KOPT-K1 (cell line): ENCODE measurements at regions not wholly inside any gene's neighbourhood (a gene's known extent, or its start where the extent isn't known, plus 50 kb on each side); places are given as distances from the start of the nearest gene placed in this dataset.

Source experiments
- H3K27ac ChIP-seq: fragments of 200-600 bp; sonication (generic); 2 replicates; pipeline ENCODE4 v1.5.1; 2016; ENCODE audit warnings: antibody characterized with exemption, mild to moderate bottlenecking, low read depth, low read length; ENCODE audit not compliant: poor library complexity, severe bottlenecking
- H3K36me3 ChIP-seq: fragments of 200-600 bp; sonication (generic); 2 replicates; pipeline ENCODE4 v1.5.1; 2017; ENCODE audit warnings: antibody characterized with exemption, mild to moderate bottlenecking, low read length, moderate library complexity; ENCODE audit not compliant: insufficient read depth
- H3K9me3 ChIP-seq: fragments of 200-600 bp; sonication (generic); 2 replicates; pipeline ENCODE4 v1.5.1; 2017; ENCODE audit warnings: antibody characterized with exemption, low read length, mild to moderate bottlenecking; ENCODE audit not compliant: insufficient read depth, poor library complexity, severe bottlenecking

DNA sequence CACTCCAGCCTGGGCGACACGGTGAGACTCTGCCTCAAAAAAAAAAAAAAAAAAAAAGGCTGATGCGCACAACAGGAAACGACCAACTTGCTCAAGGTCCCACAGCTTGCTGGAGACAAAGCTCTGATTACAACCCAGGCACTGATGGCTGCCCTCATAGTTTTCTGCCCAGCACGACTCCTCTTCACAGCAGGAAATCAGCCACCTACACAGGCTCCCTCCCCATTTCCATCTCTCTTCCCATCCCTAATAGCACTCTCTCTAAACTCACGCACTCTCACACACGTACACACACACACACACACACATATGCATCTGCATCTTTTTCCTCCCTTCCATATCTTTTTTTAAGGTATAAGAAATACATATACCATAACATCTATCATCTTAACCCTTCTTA lies 153.5 kb upstream of the SOD1 start:
- no peak overlapping the region for H3K27ac ChIP-seq
- no peaks in the 10 kb centered on the region for H3K36me3 ChIP-seq
- H3K9me3 ChIP-seq, result no peaks in the 10 kb centered on the region

DNA sequence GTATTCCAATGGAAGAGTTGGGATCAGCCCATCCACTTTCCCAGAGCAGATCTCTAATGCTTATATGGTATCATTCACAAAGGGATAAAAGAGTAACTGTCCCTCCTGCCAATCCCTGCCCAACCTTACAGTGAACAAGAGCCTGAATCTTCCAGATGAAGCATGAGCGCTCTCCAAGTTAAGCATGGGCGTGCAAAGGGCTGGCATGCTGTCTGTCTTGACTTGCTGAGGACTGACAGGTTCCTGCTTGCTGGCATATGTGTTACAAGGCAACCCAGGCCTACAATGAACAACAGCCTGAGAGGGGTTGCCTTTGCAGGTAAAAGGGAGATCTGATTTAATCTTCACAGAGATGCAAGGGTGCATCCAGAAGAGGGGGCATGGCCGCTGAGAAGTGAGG lies 155.6 kb upstream of the SOD1 start:
- Histone ChIP-seq H3K9me3 (no peaks in the 10 kb centered on the region), H3K36me3 (no peaks in the 10 kb centered on the region), H3K27ac (no peak overlapping the region)

DNA sequence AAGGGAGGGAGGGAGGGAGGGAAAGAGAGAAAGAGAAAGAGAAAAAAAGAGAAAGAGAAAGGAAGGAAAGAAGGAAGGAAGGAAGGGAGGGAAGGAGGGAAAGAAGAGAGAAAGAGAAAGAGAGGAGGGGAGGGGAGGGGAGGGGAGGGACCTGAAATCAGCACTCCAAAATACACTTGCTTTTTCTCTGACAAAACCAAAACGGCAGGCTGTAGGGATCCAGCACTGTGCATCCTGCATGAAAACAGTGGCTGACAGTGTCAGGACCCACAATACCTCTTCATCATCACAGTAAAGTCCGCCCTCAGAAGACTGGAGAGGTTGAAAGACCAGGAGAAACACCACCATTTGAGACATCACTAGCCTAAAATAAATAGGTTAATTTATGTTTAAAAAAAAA lies 156.0 kb upstream of the SOD1 start:
- Histone ChIP-seq H3K27ac (no peak overlapping the region), H3K9me3 (no peaks in the 10 kb centered on the region), H3K36me3 (no peaks in the 10 kb centered on the region)

DNA sequence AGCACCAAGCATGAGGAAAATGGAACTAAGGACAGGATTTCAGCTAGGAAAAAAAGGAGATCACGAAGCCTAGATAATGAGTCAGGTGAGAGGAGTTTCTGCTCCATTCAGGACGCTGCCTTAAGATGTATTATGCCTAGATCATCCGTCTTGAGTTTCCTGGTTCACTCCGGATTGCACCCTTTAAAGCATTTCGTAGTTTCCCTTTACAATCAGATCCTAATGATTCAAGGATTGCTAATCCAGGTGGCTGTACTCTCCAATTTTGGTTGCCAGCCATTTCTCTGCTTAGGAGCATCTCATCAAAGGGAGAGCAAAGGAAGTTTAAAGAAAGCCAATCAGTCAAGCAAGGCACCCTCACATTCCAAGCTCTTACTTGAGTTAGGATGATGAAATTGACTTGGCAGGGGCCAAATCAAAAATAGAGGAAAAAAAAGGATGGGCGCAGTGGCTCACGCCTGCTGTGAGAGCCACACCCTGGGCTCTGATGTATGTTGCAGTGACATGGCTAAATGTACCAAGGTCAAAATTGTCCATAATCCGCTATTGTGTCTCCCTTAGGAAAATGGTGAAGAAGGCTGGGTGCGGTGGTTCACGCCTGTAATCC lies 156.9 kb upstream of the SOD1 start:
- Histone ChIP-seq H3K9me3 (no peaks in the 10 kb centered on the region), H3K27ac (no peak overlapping the region), H3K36me3 (no peaks in the 10 kb centered on the region)

DNA sequence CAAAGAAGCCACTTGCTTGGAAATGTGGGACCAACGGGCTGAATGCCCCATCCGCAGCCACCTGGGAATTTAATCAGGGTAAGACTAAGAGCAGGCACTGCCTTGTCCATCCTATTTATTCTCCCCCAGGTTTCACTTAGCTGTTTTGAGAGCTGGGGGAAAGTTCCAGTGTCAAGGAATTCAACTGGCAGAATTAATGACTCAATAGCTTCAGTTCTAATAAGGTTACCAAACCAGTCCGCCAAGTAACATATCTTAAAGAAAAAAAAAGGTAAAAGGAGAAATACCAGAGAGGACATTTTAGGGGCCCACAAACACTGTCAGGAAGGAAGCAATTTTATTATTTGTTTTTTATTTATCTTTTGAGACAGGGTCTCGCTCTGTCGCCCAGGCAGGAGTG lies 157.6 kb upstream of the SOD1 start:
- Histone ChIP-seq H3K27ac (no peak overlapping the region), H3K36me3 (no peaks in the 10 kb centered on the region)

DNA sequence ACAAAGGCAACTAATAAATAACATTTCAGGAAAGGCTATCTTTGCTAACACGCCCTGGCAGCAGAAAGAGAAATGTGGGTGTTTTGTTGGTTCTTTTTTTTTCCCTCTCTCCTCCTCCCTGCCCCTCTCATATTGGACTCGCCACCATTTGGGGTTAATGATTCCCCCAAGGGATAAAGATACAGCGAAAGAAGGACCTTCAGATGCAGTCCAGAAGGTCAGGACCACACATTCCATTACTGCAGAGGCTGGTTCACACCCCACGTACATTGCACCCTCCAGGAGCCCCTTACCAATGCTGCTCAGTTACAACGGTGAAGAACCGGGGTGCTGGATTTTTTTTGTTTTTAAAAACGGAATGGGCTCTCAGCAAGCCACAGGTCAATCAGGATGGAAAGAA lies 156.9 kb upstream of the TIAM1 start:
- no peak overlapping the region for H3K27ac ChIP-seq
- H3K36me3 ChIP-seq, result no peaks in the 10 kb centered on the region
- H3K9me3 ChIP-seq, result no peaks in the 10 kb centered on the region

More for the DNA sequence above, 157.6 kb upstream of the SOD1 start:
- H3K9me3 ChIP-seq, result no peaks in the 10 kb centered on the region

DNA sequence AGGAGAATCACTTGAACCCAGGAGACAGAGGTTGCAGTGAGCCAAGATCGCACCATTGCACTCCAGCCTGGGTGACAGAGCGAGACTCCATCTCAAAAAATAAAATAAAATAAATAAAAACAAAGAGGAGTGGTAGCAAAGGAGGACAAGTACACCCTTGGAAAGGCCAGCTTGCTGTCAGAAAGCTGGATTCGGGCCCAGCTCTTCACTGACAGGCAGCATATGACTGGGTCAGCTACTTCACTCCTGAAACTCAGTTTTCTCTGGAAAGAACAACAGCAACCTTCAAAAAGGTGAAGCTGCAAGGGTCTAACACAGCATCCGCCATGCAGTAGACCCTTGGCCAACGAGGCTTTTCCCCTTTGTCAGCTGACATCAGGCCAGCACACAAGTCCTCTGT lies 156.0 kb upstream of the TIAM1 start:
- H3K27ac ChIP-seq, result no peak overlapping the region

DNA sequence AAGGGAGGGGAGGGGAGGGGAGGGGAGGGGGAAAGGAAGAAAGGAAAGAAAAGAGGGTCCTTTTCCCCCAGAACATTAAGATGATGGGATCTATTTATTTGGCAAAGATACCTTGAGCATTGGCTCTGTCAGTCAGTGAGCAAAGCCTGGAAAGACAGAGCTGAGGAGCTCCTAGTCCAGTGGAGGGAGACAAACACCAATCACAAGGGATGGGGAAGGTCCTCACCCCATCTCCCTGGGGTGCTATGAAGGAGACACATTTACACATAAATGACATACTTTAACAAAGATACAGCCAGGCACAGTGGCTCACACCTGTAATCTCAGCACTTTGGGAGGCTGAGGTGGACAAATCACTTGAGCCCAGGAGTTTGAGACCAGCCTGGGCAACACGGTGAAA lies 154.9 kb upstream of the TIAM1 start:
- H3K36me3 ChIP-seq, result no peaks in the 10 kb centered on the region
- H3K27ac ChIP-seq, result no peak overlapping the region
- no peaks in the 10 kb centered on the region for H3K9me3 ChIP-seq

More for the DNA sequence above, 156.0 kb upstream of the TIAM1 start:
- Histone ChIP-seq H3K9me3 (no peaks in the 10 kb centered on the region), H3K36me3 (no peaks in the 10 kb centered on the region)

DNA sequence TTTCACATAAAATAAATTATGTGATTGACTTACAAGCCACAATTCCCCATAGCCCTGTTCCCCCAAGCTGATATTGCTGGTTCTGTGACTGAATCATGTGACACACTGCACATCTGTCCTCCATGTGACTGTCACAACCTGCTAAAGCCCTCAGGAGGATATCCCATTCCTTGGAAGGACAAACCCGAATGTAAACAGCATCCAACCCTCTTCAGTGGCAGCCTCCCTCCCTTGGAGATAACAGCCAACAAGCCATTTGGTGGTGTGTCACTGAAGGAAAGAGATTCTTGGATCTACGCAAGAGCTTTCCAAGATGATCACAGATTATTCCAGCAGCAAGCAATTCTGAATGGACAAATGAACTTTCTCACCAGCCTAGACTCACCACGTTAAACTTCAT lies 153.9 kb upstream of the TIAM1 start:
- no peaks in the 10 kb centered on the region for H3K36me3 ChIP-seq
- no peak overlapping the region for H3K27ac ChIP-seq
- no peaks in the 10 kb centered on the region for H3K9me3 ChIP-seq

DNA sequence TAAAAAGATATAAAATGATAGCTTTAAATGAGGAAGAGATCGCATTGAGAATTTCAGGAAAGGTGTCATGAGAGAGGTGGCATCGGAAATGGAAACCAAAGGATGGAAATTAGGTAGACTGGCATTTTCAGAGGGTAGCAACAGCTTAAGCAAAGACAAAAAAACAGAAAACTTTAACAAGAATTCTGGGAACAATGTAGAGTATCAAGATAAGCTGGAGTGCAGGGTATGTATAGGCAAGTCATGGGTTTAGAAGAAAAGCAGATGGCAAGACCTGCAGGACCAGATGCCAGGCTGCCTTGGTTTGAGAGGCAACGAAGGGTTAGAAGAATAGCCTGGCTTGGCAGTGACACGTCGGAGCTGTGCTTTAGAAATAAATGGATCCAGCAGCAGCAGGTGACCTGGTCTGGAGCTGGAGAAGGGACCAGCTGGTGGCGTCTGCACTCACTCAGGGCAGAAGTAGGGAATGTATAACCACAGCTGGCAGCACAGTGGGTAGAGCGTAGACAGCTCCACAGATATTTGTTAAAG lies 149.4 kb upstream of the TIAM1 start:
- no peak overlapping the region for H3K27ac ChIP-seq
- peaks cover 7% of the 10 kb centered on the region for H3K9me3 ChIP-seq

DNA sequence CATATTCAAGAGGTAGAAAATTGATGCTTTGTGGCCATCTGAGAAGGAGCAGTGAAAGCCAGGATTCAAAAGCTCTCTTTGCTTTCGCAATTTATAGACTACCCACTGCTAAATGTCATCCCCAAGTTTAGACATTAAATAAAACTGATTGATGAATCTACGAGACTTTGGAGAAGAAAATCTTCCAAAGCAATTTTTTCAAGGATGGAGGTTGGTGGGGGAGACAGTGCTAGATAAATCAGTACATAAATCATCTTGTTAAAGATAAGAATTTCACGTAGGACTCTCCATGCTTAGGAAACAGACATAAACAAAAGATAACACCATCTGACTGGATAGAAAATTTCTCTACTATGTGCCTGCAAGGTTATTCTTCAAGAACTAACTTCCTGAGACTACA lies 147.6 kb upstream of the TIAM1 start:
- Histone ChIP-seq H3K27ac (no peak overlapping the region), H3K9me3 (peaks cover 8% of the 10 kb centered on the region), H3K36me3 (no peaks in the 10 kb centered on the region)

More for the DNA sequence above, 149.4 kb upstream of the TIAM1 start:
- H3K36me3 ChIP-seq, result no peaks in the 10 kb centered on the region

DNA sequence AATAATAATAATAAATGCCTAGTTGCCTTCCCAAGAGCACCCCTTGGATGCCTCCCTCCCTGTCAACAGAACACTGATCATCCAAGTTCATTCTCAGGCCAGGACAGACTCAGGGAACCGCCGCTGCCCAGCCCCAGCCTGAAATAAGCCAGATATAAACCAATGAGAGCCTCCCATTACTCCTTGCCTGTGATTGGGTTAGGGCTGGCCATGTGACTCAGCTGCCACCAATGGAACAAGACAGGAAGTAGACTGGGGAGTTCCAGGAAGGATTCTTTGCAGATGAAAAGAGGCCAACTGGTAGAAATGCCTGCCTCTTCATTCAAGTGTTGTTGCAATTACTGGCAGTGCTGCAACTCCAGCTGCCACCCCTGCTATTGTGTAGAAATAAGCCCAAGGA lies 146.4 kb upstream of the TIAM1 start:
- Histone ChIP-seq H3K9me3 (peaks cover 19% of the 10 kb centered on the region), H3K36me3 (no peaks in the 10 kb centered on the region), H3K27ac (no peak overlapping the region)

DNA sequence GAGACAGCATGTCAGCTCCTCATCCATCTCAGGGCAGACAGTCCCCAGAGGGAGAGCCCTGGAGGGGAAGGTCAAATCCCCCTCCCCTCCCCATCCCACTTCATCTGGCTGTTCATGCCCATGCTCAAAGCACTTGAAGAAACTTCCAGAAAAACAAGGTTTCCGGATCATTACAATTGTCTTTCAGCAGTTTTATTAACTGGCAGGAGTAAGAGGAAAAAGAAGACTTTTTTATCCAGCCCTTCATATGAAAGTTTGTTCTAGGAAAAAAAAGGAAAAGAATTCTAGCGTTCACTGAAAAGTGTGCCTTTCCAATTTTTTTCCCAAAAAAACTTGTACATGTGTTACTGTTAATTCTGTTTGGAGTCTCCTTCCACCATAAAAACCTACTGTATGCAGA lies 145.7 kb upstream of the TIAM1 start:
- no peak overlapping the region for H3K27ac ChIP-seq
- peaks cover 26% of the 10 kb centered on the region for H3K9me3 ChIP-seq
- no peaks in the 10 kb centered on the region for H3K36me3 ChIP-seq

DNA sequence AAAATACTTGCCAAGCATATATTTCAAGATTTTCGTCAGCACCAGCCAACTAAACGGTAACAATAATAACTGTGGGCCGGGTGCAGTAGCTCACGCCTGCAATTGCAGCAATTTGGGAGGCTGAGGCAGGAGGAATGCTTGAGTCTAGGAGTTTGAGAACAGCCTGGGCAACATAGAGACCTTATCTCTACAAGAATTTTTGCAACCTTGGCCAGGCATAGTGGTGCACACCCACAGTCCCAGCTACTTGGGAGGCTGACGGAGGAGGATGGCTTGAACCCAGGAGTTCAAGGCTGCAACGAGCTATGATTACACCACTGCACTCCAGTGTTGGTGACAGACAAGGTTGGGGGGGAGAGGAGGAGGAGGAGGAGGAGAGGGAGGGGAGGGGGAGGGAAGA lies 145.0 kb upstream of the TIAM1 start:
- Histone ChIP-seq H3K27ac (no peak overlapping the region), H3K9me3 (peaks cover 26% of the 10 kb centered on the region), H3K36me3 (no peaks in the 10 kb centered on the region)

DNA sequence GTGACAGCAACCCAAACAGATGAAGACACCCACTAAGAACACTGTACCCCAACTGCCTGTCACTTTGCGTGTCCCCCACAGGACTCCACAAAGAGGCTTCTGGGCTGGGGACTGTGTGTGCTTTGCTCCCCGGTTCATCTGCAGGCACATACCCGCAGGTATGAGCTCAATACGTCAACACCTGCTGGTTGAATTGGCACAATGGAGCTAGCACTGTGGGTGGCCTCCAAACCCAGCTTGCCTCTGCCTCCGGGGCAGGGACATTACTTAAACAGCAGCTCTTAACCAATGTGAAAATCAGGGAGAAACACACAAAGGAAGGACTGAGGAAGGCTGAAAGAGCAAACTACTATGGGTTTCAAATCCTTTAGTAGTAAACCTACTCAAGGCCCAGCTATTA lies 140.2 kb upstream of the TIAM1 start:
- Histone ChIP-seq H3K36me3 (no peaks in the 10 kb centered on the region), H3K9me3 (peaks cover 45% of the 10 kb centered on the region), H3K27ac (no peak overlapping the region)

DNA sequence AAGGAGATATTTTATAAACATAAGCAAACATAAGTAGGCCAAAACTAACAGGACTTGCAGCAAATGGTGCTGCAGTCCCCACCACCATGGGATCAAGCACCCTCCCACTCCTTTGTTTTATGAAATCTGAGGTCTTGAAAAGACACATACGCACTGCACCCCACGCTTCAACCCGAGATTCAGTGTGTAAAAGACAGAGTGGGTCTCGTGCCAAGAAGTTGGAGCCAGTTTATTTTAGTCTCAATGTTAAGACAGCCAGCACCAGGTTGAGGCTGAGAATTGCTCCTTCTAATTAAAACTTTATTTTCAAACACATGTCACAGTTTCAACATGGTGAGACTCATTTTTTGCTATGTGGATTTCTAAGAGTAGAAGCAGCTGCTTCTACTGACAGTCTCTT lies 139.1 kb upstream of the TIAM1 start:
- Histone ChIP-seq H3K9me3 (peaks cover 45% of the 10 kb centered on the region), H3K27ac (no peak overlapping the region), H3K36me3 (no peaks in the 10 kb centered on the region)
